Astrocyte of the spinal cord (primary cell): ENCODE measurements at regions not wholly inside any gene's neighbourhood (a gene's known extent, or its start where the extent isn't known, plus 50 kb on each side); places are given as distances from the start of the nearest gene placed in this dataset.

Source experiments
- DNase-seq: peaks from one replicate; pipeline ENCODE4 v3.0.0; 2011; ENCODE audit warnings: low read depth, low spot score
- H3K4me3 ChIP-seq: 2 replicates; pipeline ENCODE4 v1.5.1; 2011; ENCODE audit warnings: low read depth, mild to moderate bottlenecking, low read length, moderate library complexity
- in situ Hi-C: cut with HindIII; loops from 2 replicates; pipeline ENCODE4 v1.10.0; 2017; ENCODE audit warnings: low sequenced_read_pairs
- TF ChIP-seq, protein P1 (sequence below): IDR thresholded peaks from 2 replicates; pipeline ENCODE4 v1.5.1; 2012; ENCODE audit warnings: low read depth, mild to moderate bottlenecking, low read length, inconsistent platforms

DNA sequence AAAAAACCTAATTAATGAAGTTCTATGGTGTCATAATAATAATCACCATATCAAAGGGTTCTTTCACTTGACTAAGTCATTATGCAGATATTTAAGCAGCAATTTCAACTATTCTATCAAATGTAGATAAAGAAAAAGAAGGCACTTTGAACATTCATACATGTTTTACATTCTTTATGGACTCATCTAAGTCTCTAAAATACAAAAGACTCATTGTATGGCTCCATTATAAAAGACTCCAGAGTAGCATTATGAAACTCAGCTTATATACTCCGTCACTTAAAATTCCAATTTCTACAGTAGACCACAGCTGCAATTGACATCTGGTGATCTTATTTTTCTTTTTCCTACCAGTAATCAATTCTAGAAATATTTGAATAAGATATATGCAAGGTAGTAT, 173.5 kb upstream of the KIF2B start:
- no peak for DNase-seq
- in situ Hi-C loops = no loop called here
- TF ChIP-seq, protein P1, sequence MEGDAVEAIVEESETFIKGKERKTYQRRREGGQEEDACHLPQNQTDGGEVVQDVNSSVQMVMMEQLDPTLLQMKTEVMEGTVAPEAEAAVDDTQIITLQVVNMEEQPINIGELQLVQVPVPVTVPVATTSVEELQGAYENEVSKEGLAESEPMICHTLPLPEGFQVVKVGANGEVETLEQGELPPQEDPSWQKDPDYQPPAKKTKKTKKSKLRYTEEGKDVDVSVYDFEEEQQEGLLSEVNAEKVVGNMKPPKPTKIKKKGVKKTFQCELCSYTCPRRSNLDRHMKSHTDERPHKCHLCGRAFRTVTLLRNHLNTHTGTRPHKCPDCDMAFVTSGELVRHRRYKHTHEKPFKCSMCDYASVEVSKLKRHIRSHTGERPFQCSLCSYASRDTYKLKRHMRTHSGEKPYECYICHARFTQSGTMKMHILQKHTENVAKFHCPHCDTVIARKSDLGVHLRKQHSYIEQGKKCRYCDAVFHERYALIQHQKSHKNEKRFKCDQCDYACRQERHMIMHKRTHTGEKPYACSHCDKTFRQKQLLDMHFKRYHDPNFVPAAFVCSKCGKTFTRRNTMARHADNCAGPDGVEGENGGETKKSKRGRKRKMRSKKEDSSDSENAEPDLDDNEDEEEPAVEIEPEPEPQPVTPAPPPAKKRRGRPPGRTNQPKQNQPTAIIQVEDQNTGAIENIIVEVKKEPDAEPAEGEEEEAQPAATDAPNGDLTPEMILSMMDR = no peak
- no peak overlapping the region for H3K4me3 ChIP-seq

DNA sequence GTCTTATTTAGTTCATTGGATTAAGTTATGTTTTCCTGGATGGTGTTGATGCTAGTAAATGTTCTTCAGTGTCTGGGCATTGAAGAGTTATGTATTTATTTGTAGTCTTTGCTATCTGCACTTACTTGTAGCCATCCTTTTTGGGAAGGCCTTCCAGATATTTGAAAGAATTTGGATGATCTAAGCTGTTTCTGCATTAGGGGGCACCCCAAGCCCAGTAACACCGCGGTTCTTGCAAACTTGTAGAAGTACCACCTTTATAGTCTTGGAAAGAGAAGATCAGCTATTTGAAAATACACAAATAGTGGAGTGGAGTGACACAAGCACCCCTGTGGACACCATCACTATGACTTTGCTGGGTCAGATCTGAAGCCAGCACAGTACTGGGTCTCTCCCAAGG, 175.9 kb upstream of the KIF2B start:
- H3K4me3 ChIP-seq = no peak overlapping the region
- TF ChIP-seq, protein P1 = no peak
- in situ Hi-C loops = no loop called here
- no peak for DNase-seq

GRCh38 chr17:53640808-53641207, 181.9 kb upstream of the KIF2B start:
- TF ChIP-seq, protein P1 = no peak
- in situ Hi-C loops = no loop called here
- no peak overlapping the region for H3K4me3 ChIP-seq
- DNase-seq = no peak

- TF ChIP-seq, protein P1 = no peak
- in situ Hi-C loops = no loop called here
- no peak for DNase-seq
- no peak overlapping the region for H3K4me3 ChIP-seq
Observed at GRCh38 chr17:53635444-53635843, 187.3 kb upstream of the KIF2B start.

DNA sequence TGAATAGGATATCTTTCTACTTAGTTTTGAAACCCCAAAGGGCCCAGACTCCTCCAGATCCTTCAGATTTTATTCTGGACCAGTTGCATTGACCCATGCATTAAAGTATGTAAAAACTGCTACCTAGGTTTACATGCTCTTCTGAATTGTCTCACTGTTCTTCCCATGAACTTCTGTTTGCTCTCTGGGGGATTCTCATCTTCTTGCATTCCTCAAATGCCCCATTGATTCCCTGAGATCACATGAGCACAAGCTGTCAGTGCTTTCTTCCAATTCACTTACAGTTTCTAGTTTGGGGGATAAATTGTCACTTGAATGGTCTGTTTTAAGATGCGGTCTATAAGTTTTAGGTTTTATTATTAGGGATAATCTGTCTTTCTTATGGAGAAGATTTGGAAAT, 188.9 kb upstream of the KIF2B start:
- no peak for DNase-seq
- in situ Hi-C loops = no loop called here
- TF ChIP-seq, protein P1 = no peak
- no peak overlapping the region for H3K4me3 ChIP-seq

DNA sequence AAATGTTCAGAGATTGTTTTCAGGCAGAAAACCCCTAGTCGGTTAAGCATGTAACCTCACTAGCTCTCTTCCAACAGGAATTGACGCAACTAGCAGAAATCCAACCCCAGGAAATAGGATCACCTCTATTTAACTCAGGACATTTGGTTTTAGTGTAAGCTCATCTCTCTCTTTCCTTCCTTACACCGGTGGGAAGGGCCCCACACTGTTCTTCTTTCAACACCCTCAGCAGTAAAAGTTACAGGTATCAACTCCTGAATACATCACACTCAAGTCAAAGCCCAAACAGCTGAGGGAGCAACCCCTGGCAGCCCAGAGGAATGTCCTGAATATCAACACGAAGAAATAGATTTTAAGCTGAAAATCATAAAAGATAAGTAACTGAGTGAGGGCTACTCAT, 191.2 kb upstream of the KIF2B start:
- DNase-seq = no peak
- TF ChIP-seq, protein P1 = no peak
- in situ Hi-C loops = no loop called here
- H3K4me3 ChIP-seq = no peak overlapping the region

GRCh38 chr17:53630638-53631037, 192.1 kb upstream of the KIF2B start:
- TF ChIP-seq, protein P1 = no peak
- no peak overlapping the region for H3K4me3 ChIP-seq
- in situ Hi-C loops = no loop called here
- DNase-seq = no peak
